Stimulated activated CD4-positive, alpha-beta T cell treated with anti-CD3 and anti-CD28 coated beads, Interleukin-4, amount 100 ng/mL, for 48 hours (primary cell): ENCODE measurements at regions not wholly inside any gene's neighbourhood (a gene's known extent, or its start where the extent isn't known, plus 50 kb on each side); places are given as distances from the start of the nearest gene placed in this dataset.
A peak's percentile ranks its signal among the peaks of the same experiment; 100 is the strongest.
"Not testable (repeated sequence)": the region's sequence is repeated elsewhere in the genome, so short reads cannot be mapped to it uniquely, and the experiment has no call there.

Experiments
- DNase-seq, 2 donors: peaks; one replicate each; pipeline ENCODE4 v3.0.0-alpha.2; 2020; ENCODE audit warnings: low read depth in 2 of 2

DNA sequence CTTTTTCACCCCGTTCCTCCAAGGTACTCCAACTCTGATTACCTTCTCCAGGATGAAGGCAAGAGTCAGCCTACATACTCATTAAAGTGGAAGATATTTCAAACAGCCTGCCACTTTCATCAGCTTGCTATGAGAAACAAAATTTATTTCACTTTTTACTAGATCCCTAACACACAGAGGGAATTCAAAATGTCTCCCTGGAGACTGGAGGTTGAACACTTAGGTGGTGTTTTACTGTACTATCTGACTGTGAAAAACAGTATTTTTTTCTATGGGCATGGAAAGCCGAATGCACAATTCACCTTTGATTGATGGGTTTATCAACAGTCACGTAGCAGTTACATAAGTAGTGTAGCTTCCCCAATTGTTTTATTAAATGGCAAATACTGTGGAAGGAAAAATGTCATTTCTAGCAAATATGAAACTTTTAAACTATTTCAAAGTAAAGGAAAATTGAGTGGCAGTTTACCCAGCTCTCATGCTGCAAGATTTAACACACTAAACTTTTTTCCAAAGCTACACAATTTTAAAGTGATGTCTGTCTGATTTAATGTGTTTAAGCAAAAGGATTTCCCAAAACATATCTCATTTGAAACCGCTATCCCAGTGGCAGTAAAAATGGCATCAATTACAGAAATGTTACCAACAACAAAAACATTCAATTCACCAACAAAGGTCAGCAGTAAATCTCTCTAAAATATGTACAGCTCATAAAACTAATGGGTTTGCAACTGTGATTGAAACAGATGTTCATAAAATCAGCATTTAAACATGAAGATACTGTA, 125.0 kb upstream of the TLE4 start:
- no peak for DNase-seq

DNA sequence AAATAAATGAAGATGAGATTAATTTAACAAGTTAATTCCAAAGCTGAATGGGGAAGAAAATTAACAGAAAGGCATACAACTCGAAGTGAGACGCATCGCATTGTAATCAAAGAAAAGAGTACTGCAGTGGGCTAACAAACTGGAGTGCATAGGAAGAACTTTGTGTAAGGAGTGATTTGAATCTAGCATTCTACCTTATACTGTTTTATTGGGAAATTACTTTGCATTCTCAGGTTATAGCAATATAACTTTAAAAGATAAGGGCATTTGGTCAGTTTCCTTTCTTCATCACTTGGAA, 124.5 kb upstream of the TLE4 start:
- DNase-seq: no peak

DNA sequence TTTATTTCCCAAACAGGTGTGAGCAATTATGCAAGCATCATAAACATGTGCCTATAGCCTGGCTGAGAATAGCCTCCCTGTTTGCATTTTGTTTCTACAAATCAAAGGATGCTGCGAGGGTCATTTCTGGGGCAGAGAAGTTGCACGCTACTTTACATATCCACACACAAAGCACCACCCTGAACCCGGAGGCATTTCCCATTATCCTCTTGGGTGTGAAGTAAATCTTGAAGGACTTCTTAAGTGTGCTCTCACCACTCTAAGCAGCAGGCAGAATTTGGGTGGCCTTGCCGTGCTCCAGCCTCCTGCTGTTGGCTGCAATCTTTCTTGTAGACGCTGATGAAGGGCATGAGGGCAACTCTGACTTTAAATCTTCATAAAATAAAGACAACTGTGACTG, 124.0 kb upstream of the TLE4 start:
- DNase-seq: no peak

GRCh38 chr9:79452265-79452664, 119.5 kb upstream of the TLE4 start:
- DNase-seq: no peak

- no peak for DNase-seq
Measured at GRCh38 chr9:79461712-79462111, 110.1 kb upstream of the TLE4 start.

DNA sequence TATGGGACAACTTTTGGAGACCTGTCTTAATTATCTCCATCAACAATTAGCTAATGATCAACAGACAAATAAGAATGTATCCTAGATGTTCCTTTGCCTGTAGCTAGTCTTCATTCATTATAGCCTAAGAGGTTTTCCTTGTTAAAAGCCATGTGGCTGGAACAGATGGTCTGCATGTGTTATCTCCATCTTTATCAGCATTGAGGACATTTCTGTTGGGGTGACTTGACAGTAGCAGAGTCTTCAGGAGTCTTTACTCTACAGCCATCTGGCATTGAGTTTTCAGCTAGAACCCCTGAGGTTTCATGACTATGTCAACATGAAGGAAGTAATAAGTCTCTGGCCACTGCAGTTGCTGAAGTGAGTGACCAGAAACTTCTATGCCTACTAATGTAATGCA, 106.6 kb upstream of the TLE4 start:
- no peak for DNase-seq

DNA sequence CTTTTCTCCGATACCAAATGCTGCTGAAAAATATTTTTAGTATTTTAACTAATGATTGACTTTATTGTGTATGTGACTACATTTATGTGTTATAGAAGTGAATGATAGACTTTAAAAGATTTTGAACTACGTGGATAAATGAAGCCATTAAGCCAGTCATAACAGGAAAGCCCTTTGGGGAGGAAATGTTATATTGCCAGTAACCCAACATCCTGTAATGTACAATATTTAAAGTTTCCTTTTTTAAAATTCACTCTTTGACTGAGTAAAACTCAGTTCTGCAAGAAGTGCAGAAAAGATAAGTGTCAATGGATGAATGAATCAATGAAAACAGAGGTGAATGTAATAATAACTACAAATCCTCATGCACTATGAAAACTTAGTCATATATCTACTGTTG, 102.6 kb upstream of the TLE4 start:
- no peak for DNase-seq

- no peak for DNase-seq
Measured at GRCh38 chr9:79470954-79471353, 100.8 kb upstream of the TLE4 start.

DNA sequence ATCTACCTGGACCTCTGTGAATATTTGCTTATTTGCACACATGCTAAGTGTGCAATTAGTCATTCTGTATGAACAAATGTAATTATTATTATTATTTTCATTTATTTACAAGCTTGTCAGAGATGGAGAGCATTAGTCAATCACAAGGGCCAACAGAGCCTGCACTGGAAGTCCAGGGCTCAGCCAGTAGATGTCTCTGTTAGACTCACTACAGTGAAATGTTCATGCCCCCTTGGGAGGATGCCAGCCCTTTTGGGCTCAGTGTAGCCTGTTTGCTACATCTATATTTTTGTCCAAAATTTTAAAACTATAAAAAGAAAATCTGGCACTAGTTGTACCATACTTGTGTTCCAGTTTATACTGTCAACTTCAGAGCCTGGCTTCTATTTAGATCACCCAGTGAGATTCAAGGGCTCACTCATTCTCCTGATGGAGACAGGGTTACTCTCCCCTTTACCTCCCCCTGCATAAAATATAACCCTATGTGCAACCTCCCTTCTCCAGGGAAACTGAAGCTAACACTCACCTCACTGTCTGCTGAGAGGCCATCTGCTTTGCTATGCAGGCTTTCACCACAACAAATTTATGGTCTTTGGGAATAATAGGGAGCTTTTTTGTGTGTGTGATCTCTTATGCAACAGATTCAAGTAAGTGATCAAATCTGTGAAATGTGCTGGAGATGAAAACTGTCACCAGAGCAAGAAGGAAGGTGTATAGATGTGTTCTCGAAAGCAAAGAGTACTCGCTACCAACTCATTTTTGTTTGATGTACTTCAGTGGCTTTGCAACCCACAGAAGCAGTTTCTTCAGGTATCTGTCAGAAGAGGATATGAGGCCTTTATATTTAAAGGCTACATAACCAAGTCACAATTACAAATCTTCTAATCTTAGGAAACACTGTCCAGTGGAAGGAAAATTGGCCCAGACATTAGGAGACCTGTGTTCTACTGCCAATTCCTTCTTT, 99.9 kb upstream of the TLE4 start:
- DNase-seq: no peak

GRCh38 chr9:79473704-79474103, 98.1 kb upstream of the TLE4 start:
- DNase-seq: no peak

DNA sequence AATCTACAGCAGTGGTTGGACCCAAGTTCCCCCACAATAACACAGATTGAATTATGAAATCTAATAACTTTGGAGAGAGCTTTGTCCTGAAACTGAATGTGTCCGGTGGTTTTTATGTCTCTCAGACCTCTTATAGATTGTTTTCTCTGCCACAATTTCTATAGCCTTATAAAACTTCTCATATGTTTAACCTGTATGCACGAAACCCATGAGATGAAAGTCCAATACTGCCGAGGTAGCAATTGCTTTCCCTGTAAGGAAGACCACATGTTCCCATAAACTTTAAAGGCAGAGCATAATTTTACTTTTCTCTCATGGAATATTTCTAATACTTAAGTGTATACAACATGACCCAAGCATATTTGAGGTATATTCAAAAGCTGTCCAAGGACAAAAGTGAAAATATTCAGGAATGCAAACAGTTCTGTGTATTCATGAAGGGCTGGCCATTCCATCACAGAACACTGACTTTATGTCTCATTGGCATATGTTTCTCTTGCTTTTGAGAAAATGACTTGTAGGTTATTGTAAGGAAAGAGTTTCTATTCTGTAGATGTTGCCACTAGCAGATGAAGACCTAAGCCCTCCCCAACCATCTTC, 94.4 kb upstream of the TLE4 start:
- DNase-seq: no peak

DNA sequence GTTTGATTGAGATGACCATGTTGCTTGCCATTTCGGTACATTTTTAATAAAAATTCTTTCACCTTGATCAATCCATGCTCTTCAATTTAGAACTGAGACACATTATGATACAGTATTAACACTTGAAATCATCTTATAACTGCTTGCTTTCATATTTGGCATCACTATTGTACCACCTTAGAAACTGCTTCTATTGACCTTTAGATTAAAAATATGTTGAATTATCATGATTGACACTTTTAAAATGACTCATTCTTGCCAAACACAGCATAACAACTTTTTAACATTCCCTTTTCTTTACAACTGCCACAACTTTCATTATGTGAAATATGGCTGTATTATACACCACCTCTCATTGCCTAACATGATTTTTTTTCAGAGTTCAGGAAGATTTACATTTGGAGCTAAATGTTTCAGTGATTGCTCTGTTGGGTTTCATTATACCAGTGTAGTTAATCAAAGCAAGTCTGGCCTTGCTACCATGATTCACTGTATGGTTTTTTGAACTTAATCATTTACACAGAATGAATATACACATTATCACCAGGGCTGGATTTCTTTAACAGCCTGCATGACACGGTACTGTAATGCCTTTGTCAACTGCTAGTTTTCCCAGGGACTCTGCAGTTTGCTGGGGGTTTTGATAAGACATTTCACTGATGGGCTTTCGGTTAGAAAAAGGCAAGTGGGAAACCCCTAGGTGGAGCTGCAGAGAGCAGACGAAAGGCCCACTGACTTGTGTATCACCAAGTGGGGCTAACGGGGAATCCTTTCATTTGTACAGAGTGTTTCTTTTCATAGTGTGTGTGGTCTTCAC, 93.6 kb upstream of the TLE4 start:
- DNase-seq: peak in 1 of 2 donors; percentile 3

- no peak for DNase-seq
Measured at GRCh38 chr9:79480639-79481038, 91.1 kb upstream of the TLE4 start.

- DNase-seq: no peak
Measured at GRCh38 chr9:79481846-79482477, 89.8 kb upstream of the TLE4 start.

GRCh38 chr9:79485258-79485657, 86.5 kb upstream of the TLE4 start:
- no peak for DNase-seq

DNA sequence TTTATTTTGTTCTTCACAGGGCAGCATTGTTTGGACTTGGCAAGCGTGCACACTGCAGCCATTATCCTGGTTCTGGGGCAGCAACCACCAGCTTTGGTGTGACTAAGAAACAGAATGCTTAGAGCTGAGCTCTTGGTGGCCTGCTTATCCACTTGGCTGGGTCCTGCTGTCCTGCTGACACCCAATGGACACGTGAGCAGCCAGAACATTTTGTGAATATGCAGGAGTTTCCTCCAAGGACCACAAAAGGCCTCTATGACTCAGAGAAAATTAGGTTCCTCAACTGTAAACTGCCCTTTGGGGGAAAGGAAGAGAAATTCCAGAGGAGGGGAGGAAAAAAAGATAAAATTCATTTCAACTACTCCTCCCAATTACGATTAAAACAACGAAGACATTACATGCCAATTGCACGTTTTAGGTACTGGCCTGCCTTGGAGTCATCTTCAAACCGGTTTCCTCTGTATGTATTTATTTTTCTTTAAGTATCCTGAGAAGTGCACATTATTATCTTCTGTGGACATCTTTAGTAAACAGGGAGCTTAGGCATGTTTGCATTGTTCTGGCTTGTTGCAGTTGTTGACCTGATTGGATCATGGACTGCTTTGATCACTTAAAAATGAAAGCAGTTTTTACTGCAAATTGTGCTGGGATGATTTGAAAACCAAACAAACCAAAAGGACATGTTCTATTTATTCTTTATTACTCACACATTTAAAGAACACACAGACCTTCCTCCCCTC, 82.3 kb upstream of the TLE4 start:
- DNase-seq: no peak

GRCh38 chr9:79490657-79491248, 81.0 kb upstream of the TLE4 start:
- no peak for DNase-seq

DNA sequence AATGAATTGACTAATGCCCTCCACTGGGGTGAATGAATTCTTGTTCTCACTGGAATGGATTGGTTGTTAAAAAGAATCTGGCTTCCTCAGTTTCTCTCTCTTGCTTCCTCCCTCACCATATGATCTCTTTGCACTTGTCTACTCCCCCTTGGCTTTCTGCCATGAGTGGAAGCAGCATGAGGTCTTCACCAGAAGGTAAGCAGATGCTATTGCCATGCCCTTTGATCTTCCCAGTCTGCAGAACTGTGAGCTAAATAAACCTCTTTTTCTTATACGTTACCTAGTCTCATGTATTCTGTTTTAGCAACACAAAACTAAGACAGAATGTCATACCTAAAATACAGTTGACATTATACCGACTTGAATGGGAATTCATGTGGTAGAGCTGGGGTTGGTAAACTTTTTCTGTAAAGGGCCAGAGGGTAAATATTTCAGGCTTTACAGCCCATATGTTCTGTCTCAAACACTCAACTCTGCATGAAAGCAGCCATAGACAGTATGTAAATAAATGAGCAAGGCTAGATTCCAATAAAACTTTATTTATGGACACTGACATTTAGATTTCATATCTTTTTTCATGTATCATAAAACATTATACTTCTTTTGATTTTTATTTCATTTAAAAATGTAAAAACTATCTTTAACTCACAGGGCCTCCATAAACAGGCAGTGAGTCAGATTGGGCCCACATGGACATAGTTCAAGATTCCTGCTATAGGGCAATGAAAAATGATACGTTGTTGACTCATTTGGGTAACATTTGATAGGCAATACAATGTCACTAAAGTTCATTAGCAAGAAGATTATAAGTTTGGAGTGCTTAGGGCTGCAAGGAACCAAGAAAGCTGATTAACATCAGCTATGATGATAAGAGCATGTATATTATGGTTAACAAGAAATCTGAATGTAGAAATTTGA, 79.4 kb upstream of the TLE4 start:
- DNase-seq: no peak

DNA sequence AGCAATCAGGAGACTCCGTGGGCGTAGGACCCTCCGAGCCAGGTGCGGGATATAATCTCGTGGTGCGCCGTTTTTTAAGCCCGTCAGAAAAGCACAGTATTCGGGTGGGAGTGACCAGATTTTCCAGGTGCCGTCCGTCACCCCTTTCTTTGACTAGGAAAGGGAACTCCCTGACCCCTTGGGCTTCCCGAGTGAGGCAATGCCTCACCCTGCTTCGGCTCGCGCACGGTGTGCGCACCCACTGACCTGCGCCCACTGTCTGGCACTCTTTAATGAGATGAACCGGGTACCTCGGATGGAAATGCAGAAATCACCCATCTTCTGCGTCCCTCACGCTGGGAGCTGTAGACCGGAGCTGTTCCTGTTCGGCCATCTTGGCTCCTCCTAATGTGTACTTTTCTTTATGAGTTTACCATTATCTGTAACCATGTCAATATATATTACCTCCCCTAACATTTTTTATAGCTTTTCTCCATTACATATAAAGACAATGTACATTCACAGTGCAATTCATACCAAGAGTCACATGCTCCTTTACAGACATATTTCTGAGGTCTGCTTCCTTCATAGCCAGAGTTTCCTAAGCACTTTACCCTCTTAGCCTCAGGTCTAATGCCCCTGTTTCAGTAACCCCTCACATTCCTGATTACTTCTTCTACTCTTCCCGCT, 71.4 kb upstream of the TLE4 start:
- not testable (repeated sequence) for DNase-seq
